SK-N-MC (cell line): ENCODE measurements at regions not wholly inside any gene's neighbourhood (a gene's known extent, or its start where the extent isn't known, plus 50 kb on each side); places are given as distances from the start of the nearest gene placed in this dataset.

ENCODE experiments used
- DNase-seq: peaks from one replicate; pipeline ENCODE4 v3.0.0-alpha.2; 2011; ENCODE audit warnings: low read depth, low spot score
- H3K27ac ChIP-seq: fragments of 200-600 bp; sonication (generic); 2 replicates; pipeline ENCODE4 v1.5.1; 2016; ENCODE audit warnings: mixed run types
- H3K36me3 ChIP-seq: fragments of 200-600 bp; sonication (generic); 2 replicates; pipeline ENCODE4 v1.6.1; 2017; ENCODE audit warnings: antibody characterized with exemption, low read length, mixed read lengths; ENCODE audit not compliant: insufficient read depth
- H3K4me3 ChIP-seq: fragments of 200-600 bp; sonication (generic); 2 replicates; pipeline ENCODE4 v1.5.1; 2016
- H3K9ac ChIP-seq: fragments of 200-600 bp; sonication (generic); 2 replicates; pipeline ENCODE4 v1.8.0; 2017; ENCODE audit warnings: mixed run types, mixed read lengths; ENCODE audit not compliant: insufficient read length
- H3K9me3 ChIP-seq: fragments of 200-600 bp; sonication (generic); 2 replicates; pipeline ENCODE4 v1.6.1; 2017; ENCODE audit warnings: low read depth, mild to moderate bottlenecking, antibody characterized with exemption, low read length, moderate library complexity, mixed read lengths
- EZH2 ChIP-seq: fragments of 200-600 bp; sonication (generic); IDR thresholded peaks from one replicate; pipeline ENCODE4 v1.6.1; 2017; ENCODE audit warnings: antibody characterized with exemption
- FOXP2 ChIP-seq: optimal IDR thresholded peaks from 2 replicates; pipeline ENCODE3; 2011; ENCODE audit warnings: mild to moderate bottlenecking, moderate library complexity; ENCODE audit not compliant: insufficient read depth; ENCODE audit errors: extremely low read length, control extremely low read depth
- POLR2AphosphoS5 ChIP-seq: IDR thresholded peaks from 2 replicates; pipeline ENCODE4 v1.6.1; 2012; ENCODE audit warnings: mild to moderate bottlenecking, low read depth, low read length, borderline replicate concordance

DNA sequence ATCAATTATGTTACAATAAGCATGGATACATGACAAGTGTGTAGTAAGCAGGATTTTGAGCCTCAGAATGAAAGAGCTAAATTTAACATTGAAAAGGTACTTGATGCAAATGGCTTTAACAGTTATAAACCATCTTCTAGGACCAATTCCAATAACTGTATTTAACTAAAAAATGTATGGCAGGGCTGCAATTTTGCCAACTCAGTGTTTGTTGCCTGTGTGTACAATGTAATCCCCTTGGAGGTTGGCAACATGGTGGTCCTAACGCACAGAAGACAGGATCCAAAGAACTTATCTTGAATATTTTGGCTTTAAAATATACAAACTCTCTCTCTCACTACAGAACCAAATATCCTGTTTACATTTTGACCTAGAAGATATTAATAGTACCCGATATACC lies 2314.1 kb downstream of the LRRC4C start:
- no peaks in the 10 kb centered on the region for H3K36me3 ChIP-seq
- DNase-seq: no peak
- no peaks in the 10 kb centered on the region for H3K9me3 ChIP-seq
- H3K27ac ChIP-seq: no peak overlapping the region
- no peak overlapping the region for H3K4me3 ChIP-seq
- no peak overlapping the region for H3K9ac ChIP-seq
- TF ChIP-seq EZH2 (no peak), FOXP2 (no peak), POLR2AphosphoS5 (no peak)

DNA sequence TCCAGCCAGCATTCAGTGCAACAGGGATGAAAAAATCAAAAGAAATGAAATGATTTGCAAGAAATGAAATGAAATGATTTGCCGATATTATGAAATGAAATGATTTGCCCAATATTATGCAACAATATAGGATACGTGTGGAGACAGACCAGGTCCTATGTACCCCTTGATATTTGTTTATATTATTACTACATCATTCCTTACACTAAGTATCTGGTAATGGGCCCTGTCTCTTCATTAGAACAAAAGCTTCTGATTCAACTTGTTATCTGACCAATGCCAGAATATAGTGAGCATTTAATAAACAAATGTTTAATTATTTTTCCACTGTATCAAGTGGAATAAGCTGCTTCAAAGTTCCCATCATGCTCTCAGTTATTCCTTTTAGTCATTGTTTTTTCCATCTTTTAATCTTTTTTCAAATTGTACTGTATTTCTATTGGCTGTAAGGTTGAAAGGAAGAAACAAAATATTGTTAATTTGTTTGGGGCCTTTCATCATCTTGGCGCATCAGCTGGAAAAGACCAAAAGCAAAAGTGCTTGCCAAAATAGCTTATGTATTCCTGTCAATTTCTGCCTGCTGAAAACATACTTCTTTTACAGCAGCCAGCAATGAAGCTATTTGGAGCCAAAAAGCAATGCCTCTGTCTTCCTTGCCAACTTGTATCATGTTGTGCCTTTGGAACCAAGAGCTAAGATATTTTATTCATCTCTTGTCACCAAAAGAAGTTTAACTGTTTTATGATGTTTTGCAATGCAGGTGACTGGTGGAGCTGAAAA lies 2314.9 kb downstream of the LRRC4C start:
- no peak overlapping the region for H3K9ac ChIP-seq
- no peak for DNase-seq
- no peak overlapping the region for H3K27ac ChIP-seq
- H3K9me3 ChIP-seq: no peaks in the 10 kb centered on the region
- H3K4me3 ChIP-seq: no peak overlapping the region
- no peak for TF ChIP-seq FOXP2
- TF ChIP-seq EZH2: no peak
- no peak for TF ChIP-seq POLR2AphosphoS5
- no peaks in the 10 kb centered on the region for H3K36me3 ChIP-seq

DNA sequence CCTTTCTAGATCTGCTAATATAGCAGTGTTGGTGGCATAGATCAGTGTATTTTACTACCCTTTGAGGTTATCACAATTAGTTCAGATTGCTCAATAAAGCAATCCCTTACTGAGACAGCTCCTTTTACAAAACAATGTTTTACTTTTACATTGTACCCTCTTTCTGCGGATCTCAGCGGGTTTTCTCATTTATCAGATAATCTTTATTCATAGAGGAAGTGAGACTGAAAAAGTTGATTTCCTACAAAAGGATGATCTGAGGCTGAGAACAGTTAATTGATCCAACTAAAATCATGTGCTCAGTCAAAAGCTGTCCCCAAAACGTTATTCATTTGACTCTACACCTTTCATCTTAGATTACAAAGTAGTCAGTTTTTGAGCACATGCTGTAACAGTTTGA lies 2319.9 kb downstream of the LRRC4C start:
- Histone ChIP-seq H3K9ac (peak overlapping the region; percentile 21), H3K4me3 (peak overlapping the region; percentile 41), H3K36me3 (no peaks in the 10 kb centered on the region), H3K9me3 (no peaks in the 10 kb centered on the region), H3K27ac (peak overlapping the region; percentile 58; the same call in 1 of the 2 replicates)
- TF ChIP-seq EZH2: no peak
- TF ChIP-seq POLR2AphosphoS5: no peak; the same call in 1 of the 2 replicates
- no peak for TF ChIP-seq FOXP2
- peak; percentile 66 for DNase-seq

DNA sequence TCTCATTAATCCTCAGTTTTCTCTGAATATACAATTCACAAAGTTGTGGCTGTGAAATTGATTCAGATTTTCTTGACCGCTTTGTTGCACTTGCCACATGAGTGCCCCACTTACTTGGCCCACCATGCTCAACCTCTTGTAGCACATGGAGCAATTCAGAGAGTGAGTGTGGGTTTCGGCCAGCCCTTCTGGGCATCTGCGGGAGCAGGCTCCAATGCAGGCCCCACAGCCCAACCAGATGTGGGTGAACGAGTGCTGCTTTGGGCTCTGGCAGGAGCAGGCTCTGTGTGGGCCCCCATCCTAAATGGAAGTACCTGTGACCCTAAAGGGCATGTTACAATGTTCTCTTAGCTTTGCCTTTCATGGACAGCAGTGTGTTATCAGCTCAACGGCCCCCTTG lies 2338.6 kb downstream of the LRRC4C start:
- H3K9ac ChIP-seq: no peak overlapping the region
- no peak for DNase-seq
- TF ChIP-seq FOXP2 (no peak), EZH2 (no peak), POLR2AphosphoS5 (no peak)
- H3K36me3 ChIP-seq: no peaks in the 10 kb centered on the region
- H3K9me3 ChIP-seq: no peaks in the 10 kb centered on the region
- no peak overlapping the region for H3K27ac ChIP-seq
- H3K4me3 ChIP-seq: no peak overlapping the region

GRCh38 chr11:39113606-39114005 lies 2345.8 kb downstream of the LRRC4C start:
- TF ChIP-seq FOXP2 (no peak), EZH2 (no peak), POLR2AphosphoS5 (no peak)
- no peaks in the 10 kb centered on the region for H3K36me3 ChIP-seq
- no peak for DNase-seq
- H3K4me3 ChIP-seq: no peak overlapping the region
- H3K9me3 ChIP-seq: no peaks in the 10 kb centered on the region
- no peak overlapping the region for H3K9ac ChIP-seq
- H3K27ac ChIP-seq: no peak overlapping the region

- Histone ChIP-seq H3K9me3 (no peaks in the 10 kb centered on the region), H3K27ac (no peak overlapping the region), H3K4me3 (no peak overlapping the region), H3K9ac (no peak overlapping the region), H3K36me3 (no peaks in the 10 kb centered on the region)
- no peak for DNase-seq
- TF ChIP-seq POLR2AphosphoS5: no peak
- TF ChIP-seq EZH2: no peak
- TF ChIP-seq FOXP2: no peak
Measured at GRCh38 chr11:39102236-39102635, 2357.2 kb downstream of the LRRC4C start.

- no peaks in the 10 kb centered on the region for H3K9me3 ChIP-seq
- H3K36me3 ChIP-seq: no peaks in the 10 kb centered on the region
- H3K9ac ChIP-seq: no peak overlapping the region
- H3K4me3 ChIP-seq: no peak overlapping the region
- no peak overlapping the region for H3K27ac ChIP-seq
- no peak for TF ChIP-seq EZH2
- no peak for TF ChIP-seq FOXP2
- TF ChIP-seq POLR2AphosphoS5: no peak
- DNase-seq: no peak
Measured at GRCh38 chr11:39078465-39078864, 2381.0 kb downstream of the LRRC4C start.

DNA sequence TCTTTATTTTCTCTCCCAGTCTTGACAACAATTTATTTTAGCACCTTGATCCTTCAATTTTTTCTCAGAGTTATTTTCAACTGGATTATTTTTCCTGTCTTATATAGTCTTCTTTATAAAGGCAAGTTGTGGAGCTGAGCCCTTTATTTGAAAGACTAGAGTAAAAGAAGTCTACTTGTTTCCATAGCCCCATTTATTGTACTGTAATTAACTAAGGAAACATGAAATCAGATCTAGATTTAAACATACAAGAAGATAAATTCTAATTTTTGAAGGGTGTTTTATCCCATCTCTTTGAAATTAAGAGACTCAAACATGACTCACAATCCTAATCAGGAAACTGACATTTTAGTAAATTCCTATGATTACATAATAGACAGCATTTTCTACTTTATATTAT lies 2421.8 kb downstream of the LRRC4C start:
- no peak for TF ChIP-seq FOXP2
- TF ChIP-seq EZH2: no peak
- TF ChIP-seq POLR2AphosphoS5: no peak
- Histone ChIP-seq H3K36me3 (no peaks in the 10 kb centered on the region), H3K9me3 (no peaks in the 10 kb centered on the region), H3K4me3 (no peak overlapping the region), H3K27ac (no peak overlapping the region), H3K9ac (no peak overlapping the region)
- no peak for DNase-seq

GRCh38 chr11:39036021-39036420 lies 2423.4 kb downstream of the LRRC4C start:
- H3K36me3 ChIP-seq: no peaks in the 10 kb centered on the region
- TF ChIP-seq FOXP2 (no peak), POLR2AphosphoS5 (no peak), EZH2 (no peak)

More at GRCh38 chr11:39036021-39036420, 2423.4 kb downstream of the LRRC4C start:
- H3K9me3 ChIP-seq: no peaks in the 10 kb centered on the region
- H3K9ac ChIP-seq: no peak overlapping the region
- no peak for DNase-seq
- no peak overlapping the region for H3K27ac ChIP-seq
- H3K4me3 ChIP-seq: no peak overlapping the region
